ENCODE measurements at regions not wholly inside any gene's neighbourhood (a gene's known extent, or its start where the extent isn't known, plus 50 kb on each side); places are given as distances from the start of the nearest gene placed in this dataset.

- no peak for DNase-seq (ENCODE audit: low spot score)
Observed at GRCh38 chr7:20945451-20945850, 158.8 kb upstream of the SP8 start.

- no peak for DNase-seq (ENCODE audit: low spot score)
Observed at GRCh38 chr7:20952916-20953315, 166.2 kb upstream of the SP8 start.

- no peak for DNase-seq (ENCODE audit: low spot score)
Observed at GRCh38 chr7:20954711-20955619, 168.3 kb upstream of the SP8 start.

- DNase-seq (ENCODE audit: low spot score) = no peak
Observed at GRCh38 chr7:20958572-20958971, 171.9 kb upstream of the SP8 start.

GRCh38 chr7:20959281-20959680 is 172.6 kb upstream of the SP8 start:
- no peak for DNase-seq (ENCODE audit: low spot score)

GRCh38 chr7:20963556-20964280 is 177.0 kb upstream of the SP8 start:
- DNase-seq (ENCODE audit: low spot score) = no peak

- no peak for DNase-seq (ENCODE audit: low spot score)
Observed at GRCh38 chr7:20964281-20964918, 177.7 kb upstream of the SP8 start.

GRCh38 chr7:20971219-20971618 is 184.5 kb upstream of the SP8 start:
- DNase-seq (ENCODE audit: low spot score) = no peak

GRCh38 chr7:20980232-20980631 is 193.5 kb upstream of the SP8 start:
- DNase-seq (ENCODE audit: low spot score) = no peak

GRCh38 chr7:20980668-20981264 is 194.1 kb upstream of the SP8 start:
- DNase-seq (ENCODE audit: low spot score) = no peak

- DNase-seq (ENCODE audit: low spot score) = no peak
Observed at GRCh38 chr7:20988340-20988739, 201.7 kb upstream of the SP8 start.

GRCh38 chr7:20991544-20991943 is 204.9 kb upstream of the SP8 start:
- no peak for DNase-seq (ENCODE audit: low spot score)

GRCh38 chr7:20993693-20994092 is 207.0 kb upstream of the SP8 start:
- DNase-seq (ENCODE audit: low spot score) = no peak

- DNase-seq (ENCODE audit: low spot score) = no peak
Observed at GRCh38 chr7:20998309-20998708, 211.6 kb upstream of the SP8 start.

GRCh38 chr7:21011153-21011552 is 224.5 kb upstream of the SP8 start:
- no peak for DNase-seq (ENCODE audit: low spot score)

- DNase-seq (ENCODE audit: low spot score) = no peak
Observed at GRCh38 chr7:21013765-21014539, 227.3 kb upstream of the SP8 start.

- DNase-seq (ENCODE audit: low spot score) = no peak
Observed at GRCh38 chr7:21020667-21021066, 234.0 kb upstream of the SP8 start.

- DNase-seq (ENCODE audit: low spot score) = no peak
Observed at GRCh38 chr7:21023841-21024484, 237.3 kb upstream of the SP8 start.

- no peak for DNase-seq (ENCODE audit: low spot score)
Observed at GRCh38 chr7:21024485-21024867, 237.8 kb upstream of the SP8 start.

- no peak for DNase-seq (ENCODE audit: low spot score)
Observed at GRCh38 chr7:21028186-21028585, 241.5 kb upstream of the SP8 start.

- DNase-seq (ENCODE audit: low spot score) = no peak
Observed at GRCh38 chr7:21028599-21028998, 241.9 kb upstream of the SP8 start.

Data from putamen (tissue), 1 donor.